ENCODE measurements at regions not wholly inside any gene's neighbourhood (a gene's known extent, or its start where the extent isn't known, plus 50 kb on each side); places are given as distances from the start of the nearest gene placed in this dataset.
"Not testable (repeated sequence)": the region's sequence is repeated elsewhere in the genome, so short reads cannot be mapped to it uniquely, and the experiment has no call there.

DNA sequence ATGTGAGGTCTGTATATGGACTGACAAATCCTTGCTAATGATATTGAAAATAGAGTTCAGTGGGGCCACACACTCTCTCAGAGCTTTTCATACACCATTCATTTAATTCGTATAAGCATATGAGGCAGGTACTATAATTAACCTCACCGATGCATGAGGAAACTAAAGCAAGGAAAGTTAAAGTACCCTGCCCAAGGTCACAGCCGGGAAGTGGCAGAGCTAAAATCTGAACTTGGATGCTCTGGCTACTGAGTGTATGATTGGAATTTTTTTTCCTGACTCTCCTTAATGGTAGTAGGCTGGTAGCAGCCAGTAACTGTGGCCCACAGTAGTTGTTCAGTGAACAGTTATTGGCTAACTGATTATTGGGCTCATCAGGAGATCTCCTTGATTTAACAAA lies 135.3 kb downstream of the NUDT12 start:
- no peak for DNase-seq (ENCODE audit: low spot score)

DNA sequence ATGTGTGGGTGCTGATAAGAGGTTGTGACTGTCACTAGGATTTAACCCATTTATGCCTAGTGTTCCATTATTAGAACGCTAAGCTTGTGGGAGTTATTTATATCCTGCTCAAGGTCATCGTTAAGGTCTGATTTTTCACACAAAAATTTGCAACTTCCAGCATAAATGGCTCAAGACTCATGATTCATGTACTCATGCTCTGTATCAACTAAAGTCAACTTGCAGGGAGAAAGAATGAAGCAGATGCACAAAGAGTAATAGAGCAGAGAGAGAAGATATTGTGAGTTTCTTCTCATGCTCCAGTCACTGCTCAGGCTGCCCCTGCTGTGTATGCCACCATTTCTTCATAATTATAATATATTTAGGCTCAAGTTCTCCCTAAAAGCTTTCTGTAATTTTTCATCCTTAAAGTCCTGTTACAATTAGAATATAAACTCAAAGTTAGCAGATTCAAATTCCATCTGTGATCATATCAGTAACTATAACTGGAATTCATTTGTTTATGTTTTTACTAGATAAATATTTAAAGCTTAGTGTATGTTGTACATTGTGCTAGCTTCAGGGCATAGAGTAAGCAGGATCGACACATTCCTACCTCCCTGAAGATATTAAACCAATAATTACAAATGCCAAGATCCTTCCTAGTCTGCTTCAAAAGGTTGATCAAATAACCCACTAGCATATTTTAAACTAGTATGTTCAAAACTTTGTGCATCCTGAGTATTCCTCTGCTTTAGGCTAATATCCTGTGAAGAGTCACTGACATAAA lies 136.7 kb downstream of the NUDT12 start:
- DNase-seq (ENCODE audit: low spot score): no peak

DNA sequence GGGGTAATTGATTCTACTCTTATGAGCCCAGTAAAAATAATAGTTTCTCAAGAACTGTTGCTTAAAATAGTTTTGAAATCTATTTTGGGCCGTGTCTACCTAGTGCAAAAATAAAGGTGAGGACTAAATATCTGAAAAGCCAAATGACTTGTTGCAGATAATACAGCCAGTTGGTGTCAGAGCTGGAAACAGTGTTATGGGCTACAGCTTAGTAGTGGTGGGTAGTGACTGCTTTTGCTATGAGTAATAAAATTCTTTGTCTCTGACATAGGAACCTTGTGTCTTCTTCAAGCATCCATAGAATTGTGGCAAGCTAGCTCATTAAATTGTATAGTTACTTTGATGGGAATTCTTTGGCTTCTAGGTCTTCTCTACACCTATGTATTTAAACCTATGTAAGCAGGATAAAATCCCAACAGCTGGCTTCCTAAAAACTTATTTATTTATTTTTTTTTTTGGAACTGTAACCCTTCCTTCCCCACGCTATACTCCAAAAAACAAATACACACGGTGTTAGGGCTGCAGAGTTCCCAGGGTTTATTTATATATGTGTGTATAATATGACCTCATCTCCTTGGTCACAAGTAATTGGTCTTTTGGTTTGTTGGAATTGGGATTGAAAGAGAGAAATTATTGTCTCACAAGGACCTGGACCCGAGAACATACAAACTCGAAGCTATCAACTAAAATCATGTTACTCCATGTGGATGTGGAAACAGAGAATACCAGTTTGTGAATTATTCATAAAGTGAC lies 138.0 kb downstream of the NUDT12 start:
- DNase-seq (ENCODE audit: low spot score): peak; percentile 16

DNA sequence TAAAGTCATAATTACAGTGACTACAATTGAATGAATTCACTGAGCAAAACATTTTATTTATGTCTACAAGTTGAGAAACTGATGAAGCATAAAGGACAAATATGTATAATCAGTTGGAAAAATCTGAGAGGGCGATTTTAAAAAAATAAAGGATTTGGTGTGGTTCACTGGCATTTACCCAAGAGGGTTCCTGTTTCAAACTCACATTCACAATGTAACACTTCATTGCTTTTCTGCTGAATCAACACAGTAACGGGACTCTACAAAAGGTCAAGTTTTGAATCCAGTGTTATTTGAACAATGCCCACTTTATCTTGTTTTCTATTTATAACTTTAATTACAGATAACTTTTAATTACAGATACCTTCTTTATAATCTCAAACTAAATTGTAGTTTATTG lies 138.6 kb downstream of the NUDT12 start:
- DNase-seq (ENCODE audit: low spot score): peak; percentile 56

DNA sequence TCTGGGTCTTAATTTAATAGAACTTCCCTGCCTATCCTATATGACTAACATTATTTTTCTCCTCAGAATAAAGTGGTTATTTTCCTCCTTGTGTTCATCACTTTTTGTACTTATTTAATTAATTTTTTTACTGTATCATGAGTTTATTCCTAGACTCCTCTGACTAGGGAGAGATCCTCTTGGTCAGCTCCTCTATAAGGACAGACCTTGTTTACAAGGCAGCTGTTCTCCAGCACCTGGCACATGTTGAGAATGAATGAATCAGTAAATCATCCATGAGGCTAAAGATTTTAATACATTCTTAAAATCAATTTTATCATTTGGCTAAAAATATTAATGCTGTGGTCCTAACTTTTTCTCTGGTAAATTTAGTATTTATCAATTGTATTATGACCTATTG lies 139.8 kb downstream of the NUDT12 start:
- no peak for DNase-seq (ENCODE audit: low spot score)

DNA sequence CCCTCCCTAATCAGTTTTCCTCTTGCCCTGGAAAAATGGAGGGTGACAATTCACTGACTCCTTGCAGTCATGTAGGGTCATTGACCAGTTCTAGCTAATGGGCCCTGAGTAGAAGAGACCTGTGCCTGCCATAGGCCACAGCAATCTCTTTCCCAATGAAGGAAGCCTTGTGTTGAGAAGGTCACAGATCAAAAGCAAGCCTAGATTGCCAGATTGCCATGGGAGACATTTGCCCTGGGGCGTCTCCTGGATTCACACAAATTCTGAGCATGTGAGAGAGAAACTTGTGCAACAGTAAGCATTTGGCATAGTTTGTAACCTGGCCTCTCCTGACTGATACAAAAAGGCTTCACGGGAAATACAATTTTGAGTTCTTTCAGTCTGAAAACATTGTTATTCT lies 148.0 kb downstream of the NUDT12 start:
- peak; percentile 68 for DNase-seq (ENCODE audit: low spot score)

DNA sequence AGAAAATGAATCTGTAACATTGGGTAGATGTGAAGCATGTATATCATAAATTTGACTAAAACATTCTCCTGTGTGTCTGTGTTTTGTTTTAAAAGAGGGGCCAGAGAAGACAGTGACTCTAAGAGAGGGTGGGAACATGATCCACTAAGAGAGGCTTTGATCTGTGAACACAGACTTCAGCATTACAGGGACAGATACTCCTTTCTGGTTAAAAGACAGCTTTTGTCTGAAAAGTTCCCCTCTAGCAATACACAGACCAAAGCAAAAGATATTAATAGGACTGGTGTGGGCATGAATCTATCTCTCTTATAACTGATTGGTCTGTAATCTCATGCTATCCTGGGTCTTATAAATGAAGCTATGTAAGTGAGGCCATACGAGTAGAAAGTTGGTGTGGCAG lies 150.9 kb downstream of the NUDT12 start:
- peak; percentile 84 for DNase-seq (ENCODE audit: low spot score)

DNA sequence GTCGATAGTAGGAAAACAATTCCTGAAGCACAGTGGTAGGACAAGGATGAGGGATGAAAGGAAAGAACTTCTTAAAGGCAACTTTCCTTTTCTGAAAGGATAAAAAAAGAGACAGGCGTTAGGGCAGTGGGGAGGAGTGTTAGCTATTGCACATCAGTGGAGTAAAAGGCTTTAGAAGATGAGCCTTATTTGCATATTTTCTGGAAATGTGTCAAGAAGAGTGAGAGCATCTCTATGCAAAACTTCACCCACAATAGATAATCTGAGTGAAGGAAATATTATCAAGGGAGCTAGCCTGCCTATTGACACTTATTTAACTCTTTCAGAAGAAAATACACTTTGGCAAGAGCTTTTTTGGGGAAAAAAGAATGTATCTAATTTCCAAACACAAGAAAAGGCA lies 151.6 kb downstream of the MACIR start:
- no peak for DNase-seq (ENCODE audit: low spot score)

DNA sequence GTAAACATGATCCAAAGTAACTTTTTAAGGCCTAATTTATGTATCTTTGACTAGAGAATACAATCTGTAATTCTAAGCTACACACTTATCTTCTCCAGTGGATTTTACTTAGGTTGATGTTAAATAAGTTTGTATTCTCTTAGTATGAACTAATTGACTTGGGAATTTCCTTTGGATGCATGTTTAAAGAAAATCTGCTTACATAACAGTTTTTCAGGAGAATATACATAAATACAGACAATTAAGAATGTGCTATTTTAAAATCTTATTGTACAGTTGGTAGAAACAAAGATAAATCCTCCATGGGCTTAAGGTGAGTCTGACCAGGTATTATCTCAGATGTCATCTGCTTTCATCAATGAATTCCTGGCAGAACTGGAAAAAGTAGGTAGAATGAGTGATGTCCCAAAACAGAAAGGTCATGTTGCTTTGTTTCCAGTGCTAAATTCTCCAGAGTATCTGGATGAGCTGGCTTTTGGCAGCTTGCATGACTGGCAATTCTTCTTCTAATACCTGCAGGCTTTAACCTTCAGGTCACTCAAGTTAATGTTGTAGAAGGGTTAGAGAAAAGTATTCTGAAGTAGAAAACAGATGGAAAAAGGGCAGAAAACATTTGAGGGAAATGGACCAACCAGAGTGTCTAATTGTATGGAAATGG lies 150.6 kb downstream of the MACIR start:
- DNase-seq (ENCODE audit: low spot score): no peak

DNA sequence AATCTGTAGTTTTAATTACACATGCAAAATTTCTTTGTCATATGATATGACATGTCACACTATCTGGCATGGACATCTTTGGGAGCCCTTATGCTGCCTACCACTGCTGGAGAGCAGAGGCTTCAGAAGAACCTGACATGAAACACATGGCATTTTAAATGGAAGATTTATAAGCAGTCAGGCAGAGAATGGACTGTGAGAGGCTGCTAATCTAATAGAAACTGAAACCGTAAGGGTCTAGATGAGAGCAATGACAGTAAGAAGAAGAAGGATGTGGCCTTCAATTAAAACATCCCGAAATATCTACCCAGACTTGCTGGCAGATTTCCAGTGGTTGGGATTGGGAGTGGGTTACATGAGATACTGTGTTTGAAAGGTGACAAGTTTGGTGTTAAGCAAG lies 149.8 kb downstream of the MACIR start:
- DNase-seq (ENCODE audit: low spot score): no peak

DNA sequence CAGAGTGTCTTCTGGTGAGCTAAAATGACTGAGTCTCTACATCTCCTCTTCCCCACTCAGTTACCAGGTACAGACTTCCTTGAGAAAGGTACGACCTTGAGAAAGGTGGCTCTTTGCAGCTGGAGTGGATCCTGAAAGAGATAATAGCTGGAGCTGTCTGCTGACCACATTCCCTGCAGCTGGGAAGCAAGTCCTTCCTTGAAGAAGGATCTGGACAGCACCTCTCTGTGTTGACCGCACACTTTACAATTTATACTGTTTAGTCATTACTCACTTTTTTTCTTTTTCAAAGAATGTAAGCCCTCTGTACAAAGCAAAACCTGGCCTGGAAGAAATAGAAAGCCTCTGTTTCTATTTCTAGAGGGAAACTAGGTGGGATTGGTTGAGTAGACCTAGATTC lies 148.8 kb downstream of the MACIR start:
- no peak for DNase-seq (ENCODE audit: low spot score)

DNA sequence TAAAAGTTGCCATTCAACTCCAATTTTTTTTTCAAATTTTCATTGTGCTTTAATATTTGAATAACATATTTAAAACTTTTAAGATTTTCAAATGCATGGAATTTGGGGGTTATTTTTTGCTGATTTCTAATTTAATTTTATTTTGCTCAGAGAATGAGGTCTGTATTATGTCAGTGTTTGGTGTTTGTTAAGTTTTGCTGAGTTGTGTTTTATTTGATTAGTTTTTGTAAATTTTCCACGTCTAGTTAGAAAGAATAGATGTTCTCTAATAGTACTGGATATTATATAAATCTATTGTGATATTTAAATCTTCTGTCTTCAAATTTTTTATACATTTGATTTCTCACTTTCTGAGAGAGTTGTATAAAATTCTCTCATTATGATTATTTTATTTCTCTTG lies 145.9 kb downstream of the MACIR start:
- DNase-seq (ENCODE audit: low spot score): no peak

DNA sequence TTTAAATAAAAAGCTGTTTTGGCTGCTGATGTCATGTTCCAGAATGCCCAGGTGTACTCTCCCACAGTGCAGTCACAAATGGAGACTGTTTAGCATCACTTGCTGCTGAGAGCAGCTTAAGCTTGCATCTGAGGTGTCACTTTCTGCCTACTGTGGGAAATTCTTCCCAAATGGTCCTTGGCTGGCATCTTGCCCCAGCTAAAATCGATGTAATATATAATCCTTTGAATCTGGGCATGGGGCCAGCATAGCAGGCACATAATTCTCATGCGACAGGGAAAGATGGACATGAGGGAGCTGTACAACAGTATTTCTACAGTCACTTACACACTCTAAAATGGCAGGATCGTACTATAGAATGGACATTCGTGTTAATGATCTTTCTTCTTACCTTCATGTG lies 144.3 kb downstream of the MACIR start:
- no peak for DNase-seq (ENCODE audit: low spot score)

DNA sequence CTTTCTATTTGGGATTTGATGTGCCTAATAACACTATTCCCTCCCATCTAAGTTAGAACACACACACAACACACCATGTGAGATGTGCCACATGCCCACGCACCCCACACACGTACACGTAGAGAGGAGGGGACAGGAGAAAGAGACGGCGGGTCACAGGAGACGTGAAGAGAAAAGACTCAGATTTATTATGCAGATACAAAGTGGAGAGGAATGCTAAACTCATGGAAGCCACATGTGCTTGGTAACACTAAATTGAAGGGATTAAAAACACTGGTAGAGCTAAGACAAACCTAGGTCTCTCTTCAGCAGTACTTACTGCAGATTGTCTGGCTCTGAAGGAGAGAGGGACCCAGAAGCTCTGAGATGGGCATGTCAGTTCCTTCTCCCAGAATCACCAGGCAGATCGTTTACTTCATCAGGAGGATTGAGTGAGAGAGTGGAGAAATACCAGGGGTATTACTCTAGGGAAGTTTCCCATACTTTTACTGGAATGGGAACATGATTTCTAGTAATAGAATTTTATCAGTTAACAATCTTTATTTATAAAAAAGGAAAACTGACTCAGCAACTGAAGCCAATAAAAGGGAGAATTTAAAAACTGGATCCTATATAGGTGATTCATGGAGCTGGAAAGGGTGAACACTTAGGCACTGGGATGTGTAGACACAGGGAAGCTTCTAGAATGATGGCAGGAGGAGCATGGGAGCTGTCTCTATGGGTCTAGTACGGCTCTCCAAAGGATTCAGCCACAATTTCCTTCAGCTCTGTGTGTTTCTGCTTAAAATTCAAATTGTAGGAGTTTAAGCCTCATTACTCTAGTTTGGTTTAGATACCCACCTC lies 139.4 kb downstream of the MACIR start:
- DNase-seq (ENCODE audit: low spot score): no peak

DNA sequence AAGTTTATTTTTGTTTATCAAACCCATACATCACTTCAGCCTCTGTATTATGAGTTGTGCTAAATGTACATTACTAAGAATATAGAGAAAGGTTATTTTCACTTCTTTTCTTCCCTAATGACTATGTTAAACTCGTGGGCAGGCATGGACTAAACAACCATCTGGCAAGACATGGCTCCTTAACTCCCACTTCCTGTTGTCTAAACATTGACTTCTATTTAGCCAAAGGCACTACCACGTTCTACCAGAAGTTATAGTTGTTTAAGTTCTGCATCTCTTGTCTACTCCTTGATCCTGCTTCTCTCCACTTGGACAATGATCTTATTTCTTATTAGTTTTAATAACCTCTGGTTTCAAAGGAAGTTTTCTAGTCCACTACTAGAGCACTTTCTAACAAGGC lies 136.1 kb downstream of the MACIR start:
- DNase-seq (ENCODE audit: low spot score): no peak

DNA sequence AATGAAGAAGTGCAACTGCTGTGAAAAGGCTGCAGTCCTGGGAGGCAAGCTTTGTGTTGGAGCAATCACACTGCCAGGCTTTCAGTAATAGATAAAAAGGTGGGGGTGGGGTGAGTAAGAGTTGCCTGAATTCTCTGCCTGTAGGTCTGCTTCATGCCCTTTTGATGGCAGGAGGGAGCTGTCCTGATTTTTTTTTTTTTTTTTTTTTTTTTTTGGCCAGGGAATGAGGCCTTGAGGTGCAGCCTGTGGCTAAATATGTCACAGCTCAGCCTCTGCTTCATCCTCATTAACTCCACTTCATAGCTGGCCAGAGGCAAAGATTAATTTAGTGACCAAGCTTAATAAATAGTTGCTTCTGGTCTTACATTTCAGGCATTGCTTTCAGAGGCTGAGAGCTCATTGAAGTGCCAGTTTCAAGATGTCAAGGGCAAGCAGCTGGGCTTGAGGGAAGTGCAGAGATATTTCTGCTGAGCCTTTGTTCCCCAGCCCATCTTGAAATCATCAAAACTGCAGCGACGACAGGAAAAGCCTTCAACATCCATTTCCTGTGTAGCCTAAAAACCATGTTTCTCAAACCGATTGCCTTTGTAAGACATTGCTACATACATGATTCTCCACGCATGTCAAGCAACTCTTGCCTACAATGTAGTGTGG lies 134.7 kb downstream of the MACIR start:
- DNase-seq (ENCODE audit: low spot score): peak; percentile 6

DNA sequence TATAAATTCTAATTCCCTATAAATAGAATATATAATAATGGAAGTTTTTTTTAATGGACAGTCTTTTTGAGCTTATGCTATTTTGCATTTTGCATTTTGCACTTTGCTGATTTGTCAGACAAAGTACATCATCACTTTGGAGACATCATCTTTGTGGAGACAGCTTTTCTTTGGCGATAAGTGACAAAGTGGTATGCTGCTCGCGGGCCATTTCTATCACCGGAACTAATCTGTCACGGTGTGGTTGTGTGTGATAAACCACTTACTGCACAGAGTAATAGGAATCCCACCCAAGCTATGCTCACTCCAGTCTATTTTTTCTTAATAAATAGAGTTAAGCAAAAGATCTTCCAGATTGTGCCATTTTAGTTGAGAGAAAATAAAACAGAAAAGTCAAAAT lies 133.1 kb downstream of the MACIR start:
- DNase-seq (ENCODE audit: low spot score): no peak

DNA sequence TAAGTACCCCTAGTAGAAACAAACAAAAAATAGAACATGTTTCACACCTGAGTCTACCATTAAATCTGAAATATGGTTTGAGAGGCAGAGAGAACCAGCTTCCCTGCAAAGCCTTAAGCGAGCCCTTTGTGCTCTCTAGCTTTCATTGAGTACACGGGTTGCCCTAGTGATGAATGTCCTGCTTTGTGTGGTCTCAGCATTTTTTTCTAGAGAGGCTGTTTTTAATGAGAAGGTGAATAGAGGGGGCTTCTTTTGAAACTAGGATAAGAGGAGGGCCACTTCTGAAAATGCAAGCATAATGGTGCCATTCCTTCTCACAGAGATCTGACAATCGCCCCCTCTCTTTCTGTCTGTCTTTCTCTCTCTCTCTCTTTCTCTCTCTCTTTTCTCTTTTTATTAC lies 131.3 kb downstream of the MACIR start:
- peak; percentile 12 for DNase-seq (ENCODE audit: low spot score)

DNA sequence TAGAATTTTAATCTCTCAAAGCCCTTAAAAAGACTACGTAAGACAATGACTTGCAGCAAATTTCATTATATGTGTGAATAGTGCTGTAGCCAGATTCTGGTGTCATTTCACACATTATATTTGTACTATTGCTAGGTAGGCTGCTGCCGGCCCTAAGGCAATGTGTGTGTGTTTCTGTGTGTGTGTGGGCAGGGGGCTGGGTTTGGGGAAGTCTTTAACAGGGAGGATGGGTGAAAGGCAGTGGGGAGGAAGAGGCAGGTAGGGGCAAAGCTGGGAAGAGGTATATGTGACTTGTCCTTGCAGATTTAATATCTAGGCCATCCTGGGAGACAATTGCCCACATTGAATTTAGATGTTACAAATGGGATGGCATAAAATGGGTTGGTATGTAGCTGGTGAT lies 130.8 kb downstream of the MACIR start:
- DNase-seq (ENCODE audit: low spot score): no peak

DNA sequence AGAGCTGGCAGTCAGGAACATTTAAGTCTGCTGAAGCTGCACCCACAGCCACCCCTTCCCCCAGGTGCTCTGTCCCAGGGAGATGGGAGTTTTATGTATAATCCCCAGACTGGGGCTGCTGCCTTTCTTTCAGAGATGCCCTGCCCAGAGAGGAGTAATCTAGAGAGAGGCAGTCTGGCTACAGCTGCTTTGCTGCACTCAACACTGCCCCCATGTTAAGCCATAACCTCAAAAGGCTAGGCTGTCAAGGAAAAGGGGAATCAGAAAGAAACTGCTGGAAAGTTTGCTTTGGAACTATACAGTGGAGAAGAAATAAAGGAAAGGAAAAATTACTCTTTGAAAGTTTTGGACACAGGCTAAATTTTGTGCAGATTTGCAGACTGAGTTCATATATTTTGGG lies 127.2 kb downstream of the MACIR start:
- no peak for DNase-seq (ENCODE audit: low spot score)

DNA sequence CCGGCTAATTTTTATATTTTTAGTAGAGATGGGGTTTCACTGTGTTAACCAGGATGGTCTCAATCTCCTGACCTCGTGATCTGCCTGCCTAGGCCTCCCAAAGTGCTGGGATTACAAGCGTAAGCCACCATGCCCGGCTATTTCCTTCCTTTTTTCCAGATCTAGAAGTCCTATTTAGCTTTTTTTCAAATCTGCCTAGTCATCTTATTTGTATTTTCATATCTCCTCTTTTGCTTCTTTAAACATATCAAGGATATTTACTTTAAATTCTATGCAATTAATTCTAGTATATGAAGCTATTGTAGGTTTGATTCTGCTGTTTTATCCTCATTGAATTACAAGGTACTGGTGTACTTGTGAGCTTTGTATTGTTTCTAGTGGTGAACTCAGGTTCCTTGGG lies 119.1 kb downstream of the MACIR start:
- DNase-seq (ENCODE audit: low spot score): not testable (repeated sequence)
